ENCODE measurements at regions not wholly inside any gene's neighbourhood (a gene's known extent, or its start where the extent isn't known, plus 50 kb on each side); places are given as distances from the start of the nearest gene placed in this dataset.

- no peak overlapping the region for H3K4me3 ChIP-seq
- no peak for TF ChIP-seq EP300 (IDR thresholded peaks at IDR 0.05)
- TF ChIP-seq POLR2A (IDR thresholded peaks at IDR 0.05) = no peak
- TF ChIP-seq CTCF (IDR thresholded peaks at IDR 0.05) = no peak
- TF ChIP-seq POLR2AphosphoS5 (IDR thresholded peaks at IDR 0.05) = no peak
- 12 to 20% methylated on average over 2 to 3 of the region's 3 CpGs for WGBS, 2 donors
- H3K27me3 ChIP-seq = no peaks in the 10 kb centered on the region
- no peaks in the 10 kb centered on the region for H3K9me3 ChIP-seq
- ATAC-seq (ENCODE audit: low FRiP score in 2 of 2) = no peak
- no peak overlapping the region for H3K27ac ChIP-seq
- DNase-seq = no peak
- H3K36me3 ChIP-seq = no peaks in the 10 kb centered on the region
- H3K4me1 ChIP-seq = no peaks in the 10 kb centered on the region
Measured at GRCh38 chr10:109393425-109393824, 529.9 kb downstream of the XPNPEP1 start.

GRCh38 chr10:109386921-109387320 lies 536.4 kb downstream of the XPNPEP1 start:
- Histone ChIP-seq H3K27ac (no peak overlapping the region), H3K9me3 (no peaks in the 10 kb centered on the region), H3K4me1 (no peaks in the 10 kb centered on the region), H3K36me3 (no peaks in the 10 kb centered on the region), H3K4me3 (no peak overlapping the region), H3K27me3 (no peaks in the 10 kb centered on the region)
- DNase-seq (no peak), ATAC-seq (ENCODE audit: low FRiP score in 2 of 2) (no peak)
- TF ChIP-seq EP300 (IDR thresholded peaks at IDR 0.05) (no peak), POLR2AphosphoS5 (IDR thresholded peaks at IDR 0.05) (no peak), POLR2A (IDR thresholded peaks at IDR 0.05) (no peak), CTCF (IDR thresholded peaks at IDR 0.05) (no peak)
- 31 to 55% methylated on average over 3 of the region's 3 CpGs for WGBS, 2 donors

GRCh38 chr10:109386101-109386500 lies 537.2 kb downstream of the XPNPEP1 start:
- 88 to 92% methylated on average over 1 of the region's 1 CpG for WGBS, 2 donors

GRCh38 chr10:109379186-109379585 lies 544.1 kb downstream of the XPNPEP1 start:
- 75 to 76% methylated on average over 2 of the region's 2 CpGs for WGBS, 2 donors
- TF ChIP-seq POLR2AphosphoS5 (IDR thresholded peaks at IDR 0.05) (no peak), POLR2A (IDR thresholded peaks at IDR 0.05) (no peak), CTCF (IDR thresholded peaks at IDR 0.05) (no peak), EP300 (IDR thresholded peaks at IDR 0.05) (no peak)
- H3K4me1 ChIP-seq = no peaks in the 10 kb centered on the region
- ATAC-seq (ENCODE audit: low FRiP score in 2 of 2) = no peak
- no peaks in the 10 kb centered on the region for H3K27me3 ChIP-seq
- H3K4me3 ChIP-seq = no peak overlapping the region
- no peaks in the 10 kb centered on the region for H3K9me3 ChIP-seq
- no peaks in the 10 kb centered on the region for H3K36me3 ChIP-seq
- DNase-seq = no peak
- no peak overlapping the region for H3K27ac ChIP-seq

More at GRCh38 chr10:109386101-109386500, 537.2 kb downstream of the XPNPEP1 start:
- no peak overlapping the region for H3K27ac ChIP-seq
- H3K36me3 ChIP-seq = no peaks in the 10 kb centered on the region
- H3K27me3 ChIP-seq = no peaks in the 10 kb centered on the region
- H3K4me1 ChIP-seq = no peaks in the 10 kb centered on the region
- ATAC-seq (ENCODE audit: low FRiP score in 2 of 2) (no peak), DNase-seq (no peak)
- no peak for TF ChIP-seq POLR2A (IDR thresholded peaks at IDR 0.05)
- TF ChIP-seq CTCF (IDR thresholded peaks at IDR 0.05) = no peak
- TF ChIP-seq POLR2AphosphoS5 (IDR thresholded peaks at IDR 0.05) = no peak
- TF ChIP-seq EP300 (IDR thresholded peaks at IDR 0.05) = no peak
- H3K9me3 ChIP-seq = no peaks in the 10 kb centered on the region
- H3K4me3 ChIP-seq = no peak overlapping the region

- WGBS, 2 donors = 85 to 96% methylated on average over 1 of the region's 1 CpG
- Histone ChIP-seq H3K27ac (no peak overlapping the region), H3K4me1 (no peaks in the 10 kb centered on the region), H3K9me3 (no peaks in the 10 kb centered on the region), H3K36me3 (no peaks in the 10 kb centered on the region), H3K4me3 (no peak overlapping the region), H3K27me3 (no peaks in the 10 kb centered on the region)
- ATAC-seq (ENCODE audit: low FRiP score in 2 of 2) (no peak), DNase-seq (no peak)
- TF ChIP-seq EP300 (IDR thresholded peaks at IDR 0.05) (no peak), POLR2AphosphoS5 (IDR thresholded peaks at IDR 0.05) (no peak), CTCF (IDR thresholded peaks at IDR 0.05) (no peak), POLR2A (IDR thresholded peaks at IDR 0.05) (no peak)
Measured at GRCh38 chr10:109374215-109374614, 549.1 kb downstream of the XPNPEP1 start.

Measured in upper lobe of left lung (tissue), 6 donors.